ENCODE measurements at regions not wholly inside any gene's neighbourhood (a gene's known extent, or its start where the extent isn't known, plus 50 kb on each side); places are given as distances from the start of the nearest gene placed in this dataset.

DNA sequence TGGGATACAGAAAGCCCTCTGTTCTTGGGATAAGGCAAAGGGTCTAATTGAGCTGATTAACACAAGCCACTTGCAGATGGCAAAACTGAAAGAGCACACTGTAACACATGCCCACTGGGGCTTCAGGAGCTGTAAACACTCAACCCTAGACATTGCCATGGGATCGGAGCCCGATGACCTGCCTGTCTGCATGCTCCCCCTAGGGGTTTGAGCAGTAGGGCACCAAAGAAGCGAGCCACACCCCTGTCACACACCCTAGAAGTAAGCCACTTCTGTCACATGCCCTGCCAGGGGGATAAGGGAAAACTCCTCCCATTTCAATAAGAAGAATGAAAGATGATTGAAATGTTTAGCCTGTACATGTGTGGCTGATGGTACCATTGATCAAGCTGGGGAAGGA is 81.3 kb upstream of the IRX6 start:
- Mint-ChIP-seq H3K4me1 (ENCODE audit: unreplicated experiment) (peaks cover 12% of the 10 kb centered on the region), H3K4me3 (ENCODE audit: unreplicated experiment) (no peak overlapping the region), H3K27me3 (ENCODE audit: unreplicated experiment) (peaks cover 1% of the 10 kb centered on the region), H3K27ac (ENCODE audit: unreplicated experiment) (no peak overlapping the region), H3K9me3 (ENCODE audit: unreplicated experiment) (no peaks in the 10 kb centered on the region), H3K36me3 (ENCODE audit: low read depth, unreplicated experiment) (no peaks in the 10 kb centered on the region)
- TF ChIP-seq, protein P1, sequence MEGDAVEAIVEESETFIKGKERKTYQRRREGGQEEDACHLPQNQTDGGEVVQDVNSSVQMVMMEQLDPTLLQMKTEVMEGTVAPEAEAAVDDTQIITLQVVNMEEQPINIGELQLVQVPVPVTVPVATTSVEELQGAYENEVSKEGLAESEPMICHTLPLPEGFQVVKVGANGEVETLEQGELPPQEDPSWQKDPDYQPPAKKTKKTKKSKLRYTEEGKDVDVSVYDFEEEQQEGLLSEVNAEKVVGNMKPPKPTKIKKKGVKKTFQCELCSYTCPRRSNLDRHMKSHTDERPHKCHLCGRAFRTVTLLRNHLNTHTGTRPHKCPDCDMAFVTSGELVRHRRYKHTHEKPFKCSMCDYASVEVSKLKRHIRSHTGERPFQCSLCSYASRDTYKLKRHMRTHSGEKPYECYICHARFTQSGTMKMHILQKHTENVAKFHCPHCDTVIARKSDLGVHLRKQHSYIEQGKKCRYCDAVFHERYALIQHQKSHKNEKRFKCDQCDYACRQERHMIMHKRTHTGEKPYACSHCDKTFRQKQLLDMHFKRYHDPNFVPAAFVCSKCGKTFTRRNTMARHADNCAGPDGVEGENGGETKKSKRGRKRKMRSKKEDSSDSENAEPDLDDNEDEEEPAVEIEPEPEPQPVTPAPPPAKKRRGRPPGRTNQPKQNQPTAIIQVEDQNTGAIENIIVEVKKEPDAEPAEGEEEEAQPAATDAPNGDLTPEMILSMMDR (IDR thresholded peaks at IDR 0.05; ENCODE audit: unreplicated experiment), result no peak
- no peak for DNase-seq (ENCODE audit: low spot score)

DNA sequence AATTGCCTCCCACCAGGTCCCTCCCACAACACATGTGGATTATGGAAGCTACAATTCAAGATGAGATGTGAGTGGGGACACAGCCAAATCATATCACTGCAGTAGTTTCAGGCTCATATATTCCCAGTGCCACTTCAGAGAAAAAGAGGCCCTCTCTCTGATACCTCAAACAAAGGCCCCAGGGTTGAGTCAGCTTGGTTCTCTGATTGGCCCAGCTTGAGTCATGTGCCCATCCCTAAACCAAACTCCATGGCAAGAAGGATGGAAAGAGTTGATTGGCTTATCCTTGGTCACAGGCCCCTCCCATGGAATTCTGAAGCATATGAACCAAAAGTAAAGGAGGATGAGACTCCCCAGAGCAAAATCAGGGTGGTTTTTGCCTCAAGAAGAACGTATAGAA is 75.9 kb upstream of the IRX6 start:
- TF ChIP-seq, protein P1 (IDR thresholded peaks at IDR 0.05; ENCODE audit: unreplicated experiment), result no peak
- H3K4me3 Mint-ChIP-seq (ENCODE audit: unreplicated experiment), result no peak overlapping the region
- no peaks in the 10 kb centered on the region for H3K27me3 Mint-ChIP-seq (ENCODE audit: unreplicated experiment)
- H3K36me3 Mint-ChIP-seq (ENCODE audit: low read depth, unreplicated experiment), result no peaks in the 10 kb centered on the region
- no peaks in the 10 kb centered on the region for H3K9me3 Mint-ChIP-seq (ENCODE audit: unreplicated experiment)
- no peak overlapping the region for H3K27ac Mint-ChIP-seq (ENCODE audit: unreplicated experiment)
- H3K4me1 Mint-ChIP-seq (ENCODE audit: unreplicated experiment), result peaks cover 16% of the 10 kb centered on the region
- no peak for DNase-seq (ENCODE audit: low spot score)

DNA sequence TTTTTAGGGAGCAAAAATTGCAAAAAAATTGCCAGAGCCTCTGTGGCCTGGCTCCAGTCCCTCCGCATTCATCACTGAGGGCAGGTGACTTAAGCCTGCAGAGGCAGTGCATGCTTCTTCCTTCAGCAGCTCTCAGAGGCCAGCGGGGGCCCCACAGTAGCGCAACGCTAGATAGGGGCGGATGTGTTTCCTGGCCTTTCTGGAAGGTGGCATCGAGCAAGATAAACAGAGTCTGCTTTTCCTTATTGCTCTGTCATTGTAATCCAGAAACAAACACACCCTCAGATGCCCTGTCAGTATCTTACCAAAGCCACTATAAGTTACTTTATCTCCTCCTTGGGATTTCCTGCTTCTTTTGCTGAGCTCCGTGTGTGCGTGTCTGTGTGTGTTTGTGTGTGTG is 75.5 kb upstream of the IRX6 start:
- Mint-ChIP-seq H3K36me3 (ENCODE audit: low read depth, unreplicated experiment) (no peaks in the 10 kb centered on the region), H3K9me3 (ENCODE audit: unreplicated experiment) (no peaks in the 10 kb centered on the region), H3K4me1 (ENCODE audit: unreplicated experiment) (peaks cover 16% of the 10 kb centered on the region), H3K4me3 (ENCODE audit: unreplicated experiment) (no peak overlapping the region), H3K27ac (ENCODE audit: unreplicated experiment) (no peak overlapping the region), H3K27me3 (ENCODE audit: unreplicated experiment) (no peaks in the 10 kb centered on the region)
- TF ChIP-seq, protein P1 (IDR thresholded peaks at IDR 0.05; ENCODE audit: unreplicated experiment), result no peak
- DNase-seq (ENCODE audit: low spot score), result no peak

DNA sequence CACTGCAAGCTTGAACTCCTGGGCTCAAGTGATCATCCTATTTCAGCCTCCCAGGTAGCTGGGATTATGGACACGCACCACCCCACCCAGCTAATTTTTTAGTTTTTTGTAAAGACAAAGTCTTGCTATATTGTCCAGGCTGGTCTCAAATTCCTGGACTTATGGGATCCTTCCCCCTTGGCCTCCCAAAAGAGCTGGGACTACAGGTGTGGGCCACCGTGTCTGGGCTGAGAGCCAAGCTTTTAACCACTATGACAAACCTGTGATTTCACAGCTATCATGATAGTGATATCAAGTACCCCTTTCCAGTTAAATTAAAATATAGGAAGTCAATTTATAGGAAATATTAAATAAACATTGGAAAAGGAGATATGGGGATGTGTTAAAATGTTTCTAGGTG is 74.6 kb upstream of the IRX6 start:
- Mint-ChIP-seq H3K9me3 (ENCODE audit: unreplicated experiment) (no peaks in the 10 kb centered on the region), H3K27ac (ENCODE audit: unreplicated experiment) (no peak overlapping the region), H3K4me3 (ENCODE audit: unreplicated experiment) (no peak overlapping the region), H3K4me1 (ENCODE audit: unreplicated experiment) (peaks cover 17% of the 10 kb centered on the region), H3K36me3 (ENCODE audit: low read depth, unreplicated experiment) (no peaks in the 10 kb centered on the region), H3K27me3 (ENCODE audit: unreplicated experiment) (no peaks in the 10 kb centered on the region)
- TF ChIP-seq, protein P1 (IDR thresholded peaks at IDR 0.05; ENCODE audit: unreplicated experiment), result no peak
- no peak for DNase-seq (ENCODE audit: low spot score)

DNA sequence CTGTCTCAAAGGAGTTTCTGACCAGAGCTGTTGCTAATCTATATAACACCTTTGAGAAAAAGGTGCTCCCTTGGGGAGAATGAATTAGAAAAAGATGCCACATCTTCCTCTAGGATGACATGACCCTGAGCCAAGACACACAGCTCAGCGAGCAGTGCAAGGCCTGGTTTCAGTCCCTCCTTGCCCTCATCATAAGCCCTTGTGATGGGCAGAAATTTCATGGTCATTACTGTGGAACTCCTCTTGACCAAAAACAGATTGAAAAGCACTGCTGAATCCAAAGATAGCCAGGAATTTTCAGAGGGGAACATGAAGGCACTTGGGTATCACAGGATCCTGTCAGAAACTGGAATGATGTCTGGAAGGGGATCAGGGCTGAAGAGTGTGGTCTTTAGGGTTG is 74.1 kb upstream of the IRX6 start:
- no peaks in the 10 kb centered on the region for H3K27me3 Mint-ChIP-seq (ENCODE audit: unreplicated experiment)
- TF ChIP-seq, protein P1 (IDR thresholded peaks at IDR 0.05; ENCODE audit: unreplicated experiment), result no peak
- H3K4me3 Mint-ChIP-seq (ENCODE audit: unreplicated experiment), result no peak overlapping the region
- DNase-seq (ENCODE audit: low spot score), result no peak
- no peaks in the 10 kb centered on the region for H3K36me3 Mint-ChIP-seq (ENCODE audit: low read depth, unreplicated experiment)
- H3K27ac Mint-ChIP-seq (ENCODE audit: unreplicated experiment), result no peak overlapping the region
- no peaks in the 10 kb centered on the region for H3K9me3 Mint-ChIP-seq (ENCODE audit: unreplicated experiment)
- peaks cover 22% of the 10 kb centered on the region for H3K4me1 Mint-ChIP-seq (ENCODE audit: unreplicated experiment)
